ENCODE measurements at regions not wholly inside any gene's neighbourhood (a gene's known extent, or its start where the extent isn't known, plus 50 kb on each side); places are given as distances from the start of the nearest gene placed in this dataset.

DNA sequence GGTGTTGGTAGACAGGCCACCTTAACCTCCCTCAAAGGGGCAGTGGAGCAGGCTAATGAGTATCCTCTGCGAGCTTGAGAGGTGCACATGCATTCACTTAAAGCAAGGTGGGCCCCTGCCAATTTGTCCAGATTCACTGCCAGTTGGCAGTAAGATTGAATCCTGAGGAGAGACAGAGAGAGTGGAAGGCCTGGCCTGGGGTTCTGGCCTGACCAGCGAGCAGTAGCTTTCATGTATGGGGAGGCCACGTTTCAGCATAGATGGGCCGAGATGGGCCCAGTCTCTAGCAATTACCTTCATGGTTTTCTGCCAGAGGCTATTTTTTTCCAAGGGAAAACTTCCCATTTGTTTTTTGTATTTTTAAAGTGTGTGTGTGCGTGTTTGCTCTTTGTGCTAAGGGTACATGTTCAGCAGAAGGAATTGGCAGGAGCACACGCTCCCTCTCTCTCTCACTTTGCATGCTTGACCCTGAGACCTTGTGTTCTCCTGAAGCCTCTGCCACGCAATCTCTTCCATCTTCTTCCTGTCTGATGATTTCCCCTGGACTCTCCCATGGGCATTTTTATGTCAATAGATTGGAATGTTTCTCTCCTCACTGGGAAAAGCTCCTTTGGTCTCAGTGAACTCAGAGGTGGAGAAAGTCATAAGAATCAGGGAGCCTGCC lies 215.8 kb upstream of the SFRP2 start:
- Mint-ChIP-seq H3K9me3 (peaks cover 3% of the 10 kb centered on the region), H3K4me1 (peaks cover 34% of the 10 kb centered on the region), H3K36me3 (ENCODE audit: low read depth) (no peaks in the 10 kb centered on the region), H3K4me3 (no peak overlapping the region), H3K27me3 (ENCODE audit: low read depth) (no peaks in the 10 kb centered on the region), H3K27ac (peak overlapping the region in 2 of 3 experiments; percentile 19 to 79)
- TF ChIP-seq, protein P1, sequence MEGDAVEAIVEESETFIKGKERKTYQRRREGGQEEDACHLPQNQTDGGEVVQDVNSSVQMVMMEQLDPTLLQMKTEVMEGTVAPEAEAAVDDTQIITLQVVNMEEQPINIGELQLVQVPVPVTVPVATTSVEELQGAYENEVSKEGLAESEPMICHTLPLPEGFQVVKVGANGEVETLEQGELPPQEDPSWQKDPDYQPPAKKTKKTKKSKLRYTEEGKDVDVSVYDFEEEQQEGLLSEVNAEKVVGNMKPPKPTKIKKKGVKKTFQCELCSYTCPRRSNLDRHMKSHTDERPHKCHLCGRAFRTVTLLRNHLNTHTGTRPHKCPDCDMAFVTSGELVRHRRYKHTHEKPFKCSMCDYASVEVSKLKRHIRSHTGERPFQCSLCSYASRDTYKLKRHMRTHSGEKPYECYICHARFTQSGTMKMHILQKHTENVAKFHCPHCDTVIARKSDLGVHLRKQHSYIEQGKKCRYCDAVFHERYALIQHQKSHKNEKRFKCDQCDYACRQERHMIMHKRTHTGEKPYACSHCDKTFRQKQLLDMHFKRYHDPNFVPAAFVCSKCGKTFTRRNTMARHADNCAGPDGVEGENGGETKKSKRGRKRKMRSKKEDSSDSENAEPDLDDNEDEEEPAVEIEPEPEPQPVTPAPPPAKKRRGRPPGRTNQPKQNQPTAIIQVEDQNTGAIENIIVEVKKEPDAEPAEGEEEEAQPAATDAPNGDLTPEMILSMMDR (IDR thresholded peaks at IDR 0.05; ENCODE audit: unreplicated experiment in 3 of 3): no peak

DNA sequence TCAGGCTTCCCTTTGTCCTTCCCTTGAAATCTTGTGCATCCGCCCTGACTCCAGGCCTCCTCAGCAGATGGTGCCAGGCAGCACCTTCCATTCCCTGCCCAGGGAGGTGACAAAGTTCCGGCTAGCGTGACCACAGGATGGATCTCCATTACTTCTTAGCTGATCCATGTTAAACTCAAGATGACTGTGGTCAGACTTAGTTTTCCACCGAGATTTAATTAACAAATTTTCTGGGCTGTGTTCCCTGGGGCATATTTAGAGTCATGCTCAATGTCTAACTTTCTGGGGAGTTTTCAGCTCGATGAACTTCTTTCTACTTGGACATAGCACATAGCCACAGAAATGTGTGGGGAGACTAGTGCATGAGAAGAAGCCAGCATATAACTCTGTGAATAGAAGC lies 215.1 kb upstream of the SFRP2 start:
- H3K27me3 Mint-ChIP-seq (ENCODE audit: low read depth): no peaks in the 10 kb centered on the region
- H3K9me3 Mint-ChIP-seq: peaks cover 3% of the 10 kb centered on the region
- TF ChIP-seq, protein P1 (IDR thresholded peaks at IDR 0.05; ENCODE audit: unreplicated experiment in 3 of 3): no peak
- no peaks in the 10 kb centered on the region for H3K36me3 Mint-ChIP-seq (ENCODE audit: low read depth)
- H3K4me3 Mint-ChIP-seq: no peak overlapping the region
- peak overlapping the region in 2 of 3 experiments; percentile 19 to 79 for H3K27ac Mint-ChIP-seq
- H3K4me1 Mint-ChIP-seq: peaks cover 28% of the 10 kb centered on the region

- peak overlapping the region in 2 of 3 experiments; percentile 67 to 79 for H3K27ac Mint-ChIP-seq
- no peak overlapping the region for H3K4me3 Mint-ChIP-seq
- H3K36me3 Mint-ChIP-seq (ENCODE audit: low read depth): no peaks in the 10 kb centered on the region
- TF ChIP-seq, protein P1 (IDR thresholded peaks at IDR 0.05; ENCODE audit: unreplicated experiment in 3 of 3): no peak
- no peaks in the 10 kb centered on the region for H3K27me3 Mint-ChIP-seq (ENCODE audit: low read depth)
- H3K9me3 Mint-ChIP-seq: peaks cover 4% of the 10 kb centered on the region
- peaks cover 27% of the 10 kb centered on the region for H3K4me1 Mint-ChIP-seq
Observed at GRCh38 chr4:154003378-154003777, 214.5 kb upstream of the SFRP2 start.

DNA sequence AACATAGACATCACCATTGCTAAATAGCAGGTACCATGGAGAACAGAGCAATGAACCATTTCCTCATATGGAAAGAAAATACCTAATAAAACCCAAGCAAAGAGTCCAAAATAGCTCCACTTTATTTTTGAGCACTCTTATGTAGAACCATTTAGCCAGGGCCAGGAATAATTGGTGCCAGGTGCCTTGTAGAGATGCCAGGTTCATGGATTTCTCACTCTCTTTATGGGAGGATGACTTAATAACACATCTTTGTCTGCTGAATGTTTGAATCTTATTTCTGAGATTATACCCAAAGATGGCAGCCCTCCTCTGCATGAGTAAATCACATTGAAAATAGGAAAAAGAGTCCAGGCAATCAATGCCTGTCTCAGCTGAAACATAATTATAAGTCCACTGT lies 212.3 kb upstream of the SFRP2 start:
- H3K27me3 Mint-ChIP-seq (ENCODE audit: low read depth): no peaks in the 10 kb centered on the region
- H3K36me3 Mint-ChIP-seq (ENCODE audit: low read depth): peaks cover 3% of the 10 kb centered on the region

DNA sequence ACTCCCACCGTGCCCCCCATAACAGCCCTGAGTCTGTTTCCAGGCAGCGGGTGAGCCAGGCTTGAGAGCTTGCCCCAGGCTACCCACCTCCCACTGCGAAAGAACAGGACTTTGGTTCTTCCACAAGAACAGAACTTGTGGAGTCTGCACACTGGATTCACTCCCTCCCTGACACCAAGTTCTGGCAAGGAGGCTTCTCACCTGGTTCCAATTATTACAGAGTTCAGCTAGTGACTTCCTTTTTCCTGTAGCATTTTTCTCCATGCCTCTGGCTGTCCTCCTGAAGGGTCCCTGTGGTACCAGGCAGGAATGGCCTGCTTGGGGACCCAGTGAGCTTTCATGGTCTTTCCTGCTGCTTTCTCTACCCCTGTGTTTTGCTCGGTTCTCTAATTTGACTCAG lies 208.6 kb upstream of the SFRP2 start:
- H3K27ac Mint-ChIP-seq: peak overlapping the region; percentile 18 to 86 (median 31)

More for the DNA sequence above, 212.3 kb upstream of the SFRP2 start:
- peaks cover 18% of the 10 kb centered on the region for H3K9me3 Mint-ChIP-seq
- TF ChIP-seq, protein P1 (IDR thresholded peaks at IDR 0.05; ENCODE audit: unreplicated experiment in 3 of 3): no peak
- H3K4me3 Mint-ChIP-seq: no peak overlapping the region
- H3K27ac Mint-ChIP-seq: no peak overlapping the region
- H3K4me1 Mint-ChIP-seq: peaks cover 29% of the 10 kb centered on the region

More for the DNA sequence above, 208.6 kb upstream of the SFRP2 start:
- TF ChIP-seq, protein P1 (IDR thresholded peaks at IDR 0.05; ENCODE audit: unreplicated experiment in 3 of 3): no peak
- Mint-ChIP-seq H3K27me3 (ENCODE audit: low read depth) (no peaks in the 10 kb centered on the region), H3K9me3 (peaks cover 40% of the 10 kb centered on the region), H3K4me3 (no peak overlapping the region), H3K36me3 (ENCODE audit: low read depth) (peaks cover 3% of the 10 kb centered on the region), H3K4me1 (peaks cover 8% of the 10 kb centered on the region)
